ENCODE measurements at regions not wholly inside any gene's neighbourhood (a gene's known extent, or its start where the extent isn't known, plus 50 kb on each side); places are given as distances from the start of the nearest gene placed in this dataset.

GRCh38 chr7:52074912-52075311, 758.3 kb upstream of the COBL start:
- H2AK9ac ChIP-seq (replicated peaks; ENCODE audit: low read depth, low read length, poor library complexity) = no peak overlapping the region
- H3K36me3 ChIP-seq (ENCODE audit: control insufficient read depth, insufficient read depth, low read length) = no peaks in the 10 kb centered on the region
- no peak overlapping the region for H3K4me3 ChIP-seq (ENCODE audit: insufficient read depth, low read depth, low read length)
- dilution Hi-C loops (cut with HindIII; ENCODE audit: low sequenced_read_pairs, unreplicated experiment) = no loop called here
- ChIA-PET CTCF (no interaction called here), POLR2A (ENCODE audit: unreplicated experiment) (no interaction called here)
- H3K18ac ChIP-seq (ENCODE audit: low read depth, low read length) = no peak overlapping the region
- no peak overlapping the region for H2AFZ ChIP-seq (replicated peaks; ENCODE audit: low read length, poor library complexity)
- DNase-seq (no peak), ATAC-seq (ENCODE audit: low read depth) (no peak)
- no peaks in the 10 kb centered on the region for H4K20me1 ChIP-seq (ENCODE audit: insufficient read depth, low read length)
- H3K4me2 ChIP-seq (ENCODE audit: low read depth, low read length) = no peak overlapping the region
- no peak overlapping the region for H2AK5ac ChIP-seq (ENCODE audit: low read depth, low read length)
- BruUV-seq (replicated peaks) = no TSS peak
- in situ Hi-C loops (cut with MboI; ENCODE audit: low sequenced_read_pairs) = no loop called here
- H3K9me1 ChIP-seq (ENCODE audit: insufficient read depth, low read length) = no peaks in the 10 kb centered on the region
- H3K4ac ChIP-seq (ENCODE audit: low read depth, low read length) = no peak overlapping the region
- H3K14ac ChIP-seq (replicated peaks; ENCODE audit: low read depth, low read length) = no peak overlapping the region
- no peak overlapping the region for H4K8ac ChIP-seq (ENCODE audit: low read depth in 2 of 2, low read length in 2 of 2)
- H3K27me3 ChIP-seq (ENCODE audit: control insufficient read depth, insufficient read depth, low read length) = no peaks in the 10 kb centered on the region
- TF ChIP-seq RAD21 (IDR thresholded peaks at IDR 0.05; ENCODE audit: low read length) (no peak), POLR2A (IDR thresholded peaks at IDR 0.05; ENCODE audit: low read depth, low read length) (no peak), NFE2L2 (IDR thresholded peaks at IDR 0.05; ENCODE audit: low read depth, low read length) (no peak), RCOR1 (IDR thresholded peaks at IDR 0.05; ENCODE audit: insufficient replicate concordance, low read length) (no peak), MAFK (IDR thresholded peaks at IDR 0.05; ENCODE audit: low read depth, low read length) (no peak), USF2 (IDR thresholded peaks at IDR 0.05; ENCODE audit: low read depth, low read length) (no peak), MXI1 (IDR thresholded peaks at IDR 0.05; ENCODE audit: borderline replicate concordance, low read depth, low read length) (no peak), ELK1 (IDR thresholded peaks at IDR 0.05; ENCODE audit: borderline replicate concordance, low read depth, low read length) (no peak), MAZ (IDR thresholded peaks at IDR 0.05; ENCODE audit: borderline replicate concordance, low read depth, low read length) (no peak), CHD1 (IDR thresholded peaks at IDR 0.05; ENCODE audit: low read depth, low read length) (no peak), CTCF (conservative IDR thresholded peaks at IDR 0.05; ENCODE audit: low read depth, low read length) (no peak), CEBPB (IDR thresholded peaks at IDR 0.05; ENCODE audit: low read depth, low read length) (no peak), RFX5 (IDR thresholded peaks at IDR 0.05; ENCODE audit: low read depth, low read length) (no peak), FOS (IDR thresholded peaks at IDR 0.05; ENCODE audit: low read depth, low read length) (no peak), BHLHE40 (IDR thresholded peaks at IDR 0.05; ENCODE audit: low read depth, low read length) (no peak), SMC3 (IDR thresholded peaks at IDR 0.05; ENCODE audit: low read depth, low read length) (no peak)
- no peak overlapping the region for H3K9ac ChIP-seq (ENCODE audit: low read depth, low read length)
- H2BK120ac ChIP-seq (ENCODE audit: low read depth, low read length) = no peak overlapping the region
- H3K27ac ChIP-seq (ENCODE audit: insufficient read depth, low read length) = no peak overlapping the region
- no peak overlapping the region for H2BK20ac ChIP-seq (ENCODE audit: low read depth, low read length)
- H3K4me1 ChIP-seq (ENCODE audit: control insufficient read depth, insufficient read depth, low read length) = no peaks in the 10 kb centered on the region
- no peak overlapping the region for H3K23ac ChIP-seq (ENCODE audit: low read depth, low read length)
- H3K9me3 ChIP-seq (ENCODE audit: control insufficient read depth, insufficient read depth, low read length) = peaks cover 8% of the 10 kb centered on the region
- no peak overlapping the region for H2BK5ac ChIP-seq (ENCODE audit: low read depth, low read length, poor library complexity, severe bottlenecking)
- WGBS, 2 experiments (ENCODE audit: extremely low coverage in 2 of 2, insufficient read length in 1 of 2) = no CpG with 5 or more reads among the region's 4 CpGs
- no peak overlapping the region for H4K91ac ChIP-seq (ENCODE audit: insufficient read depth, low read depth, low read length)
- intact Hi-C loops (cut with micrococcal nuclease) = no loop called here
- H3K56ac ChIP-seq (ENCODE audit: extremely low read depth, insufficient read depth, low read length) = no peak overlapping the region
- no peak overlapping the region for H4K5ac ChIP-seq (ENCODE audit: low read depth, low read length)
- no peak overlapping the region for H2BK15ac ChIP-seq (ENCODE audit: low read depth, low read length)
- no peaks in the 10 kb centered on the region for H3K79me1 ChIP-seq (ENCODE audit: low read depth in 1 of 2, low read length in 2 of 2)
